Stimulated activated CD8-positive, alpha-beta memory T cell treated with anti-CD3 and anti-CD28 coated beads, Interleukin-7, amount 100 ng/mL, for 48 hours (primary cell): ENCODE measurements at regions not wholly inside any gene's neighbourhood (a gene's known extent, or its start where the extent isn't known, plus 50 kb on each side); places are given as distances from the start of the nearest gene placed in this dataset.
"Not testable (repeated sequence)": the region's sequence is repeated elsewhere in the genome, so short reads cannot be mapped to it uniquely, and the experiment has no call there.

Experiments
- DNase-seq, 2 donors: peaks; one replicate each; pipeline ENCODE4 v3.0.0-alpha.2; 2020; ENCODE audit warnings: low read depth in 1 of 2; ENCODE audit errors: extremely low read depth in 1 of 2

DNA sequence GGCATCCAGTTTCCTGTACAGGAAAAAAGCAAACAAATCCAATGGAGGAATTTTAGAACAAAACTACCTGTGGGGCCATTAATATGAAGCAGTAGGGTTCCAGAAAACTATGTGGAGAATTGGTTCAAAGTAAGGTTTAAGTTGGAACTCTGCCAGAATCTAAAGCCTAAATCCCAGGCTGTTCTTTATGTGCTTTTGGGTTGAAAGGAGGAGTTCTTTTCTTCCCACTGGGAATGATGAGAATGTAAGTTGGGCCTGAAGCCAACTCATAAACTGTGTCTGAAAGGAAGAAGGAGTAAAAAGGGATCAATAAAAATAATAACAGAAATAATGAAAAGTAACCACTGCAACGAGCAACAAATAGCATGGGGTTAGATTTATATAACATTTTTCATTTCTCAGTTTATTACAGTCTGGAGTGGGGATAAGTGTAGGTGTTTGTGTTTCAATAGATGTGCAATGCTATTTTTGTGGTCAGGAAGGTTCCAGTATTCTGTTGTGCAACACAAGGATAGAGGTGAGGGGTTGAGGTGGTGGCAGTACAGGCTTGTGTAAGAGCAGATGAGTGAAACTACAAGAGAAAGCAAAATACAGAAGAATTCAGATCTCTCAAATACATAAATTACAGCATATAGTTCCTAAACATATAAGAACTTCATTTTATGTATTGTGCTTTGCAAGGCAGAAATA is 373.6 kb downstream of the EMP1 start:
- DNase-seq: no peak

DNA sequence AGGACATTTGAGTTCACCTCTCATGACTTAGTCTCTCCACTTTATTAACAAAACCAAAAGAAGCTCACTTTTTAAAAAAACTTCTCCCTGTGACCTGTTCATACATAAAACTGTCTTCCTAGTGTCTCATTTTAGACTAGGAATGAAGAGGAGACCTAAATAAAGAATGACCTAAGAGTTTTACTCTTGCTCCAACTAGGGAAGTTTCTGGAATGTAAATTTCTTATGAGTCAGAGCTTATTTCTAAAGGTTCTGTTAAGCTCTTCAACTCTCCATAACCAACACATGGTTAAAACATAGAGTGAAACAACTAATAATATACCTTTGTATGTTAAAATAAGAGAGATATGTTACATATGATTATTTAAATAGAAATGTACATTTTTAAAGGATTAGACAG is 369.8 kb downstream of the EMP1 start:
- DNase-seq: no peak

GRCh38 chr12:13564266-13564810 is 367.8 kb downstream of the EMP1 start:
- no peak for DNase-seq

GRCh38 chr12:13563743-13564125 is 367.2 kb downstream of the EMP1 start:
- DNase-seq: no peak

DNA sequence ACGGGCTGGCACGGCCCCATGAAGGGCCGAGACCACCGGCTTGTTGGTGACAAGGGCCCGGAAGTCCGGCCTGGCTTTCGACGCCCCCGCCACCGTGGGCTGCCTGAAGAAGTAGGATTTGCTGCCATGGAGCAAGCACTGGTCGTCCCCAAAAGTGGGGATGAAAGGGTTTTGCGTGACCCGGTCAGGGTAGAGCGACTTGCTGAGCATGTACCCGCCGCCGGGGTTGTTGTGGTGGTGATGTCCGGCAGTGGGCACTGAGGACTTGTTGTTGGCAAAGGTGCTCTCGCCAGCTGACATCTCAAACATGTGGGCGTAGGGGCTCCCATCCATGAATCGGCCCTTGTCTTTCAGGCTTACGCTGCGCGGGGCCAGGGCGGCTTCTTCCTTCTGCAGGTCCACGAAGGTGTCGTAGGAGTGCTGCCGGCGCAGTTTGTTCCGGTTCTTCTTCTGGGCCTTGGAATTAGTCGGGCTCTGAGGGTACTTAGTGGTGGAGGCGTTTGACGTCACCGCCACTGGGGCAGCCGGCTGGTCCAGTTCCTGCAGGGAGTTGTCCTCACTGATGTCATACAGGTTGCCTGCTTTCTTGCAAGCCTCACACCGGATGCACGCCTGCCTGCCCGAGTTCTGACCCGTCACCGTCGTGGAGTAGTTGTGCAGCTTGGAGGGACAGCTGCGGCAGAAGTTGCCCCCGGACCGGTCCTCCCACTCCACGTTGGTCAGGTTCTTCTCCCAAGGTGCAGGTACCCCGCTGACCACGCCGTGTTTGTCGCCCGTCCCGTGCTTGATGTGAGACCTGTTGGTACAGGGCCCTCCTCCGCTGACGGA is 366.6 kb downstream of the EMP1 start:
- no peak for DNase-seq

GRCh38 chr12:13561923-13562322 is 365.4 kb downstream of the EMP1 start:
- no peak for DNase-seq

GRCh38 chr12:13559318-13559978 is 362.9 kb downstream of the EMP1 start:
- DNase-seq: no peak

DNA sequence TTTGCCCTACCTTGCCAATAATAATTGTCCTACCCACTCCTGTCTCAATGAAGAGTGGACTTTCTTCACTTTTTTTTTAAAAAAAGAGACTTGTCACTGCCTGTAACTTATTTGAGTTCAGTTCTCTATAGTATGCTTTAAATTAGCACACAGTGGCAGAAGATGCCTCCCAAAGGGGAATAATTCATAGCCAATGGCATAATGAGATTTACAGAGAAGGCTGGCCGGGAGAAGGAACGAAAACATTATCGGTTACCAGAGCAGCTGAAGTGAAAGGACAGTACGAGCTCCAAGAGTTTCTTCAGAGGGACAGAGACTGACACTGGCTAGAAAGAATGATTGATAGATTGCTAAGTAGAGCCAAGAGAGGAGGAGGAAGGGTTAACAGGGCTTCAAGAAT is 356.3 kb downstream of the EMP1 start:
- no peak for DNase-seq

DNA sequence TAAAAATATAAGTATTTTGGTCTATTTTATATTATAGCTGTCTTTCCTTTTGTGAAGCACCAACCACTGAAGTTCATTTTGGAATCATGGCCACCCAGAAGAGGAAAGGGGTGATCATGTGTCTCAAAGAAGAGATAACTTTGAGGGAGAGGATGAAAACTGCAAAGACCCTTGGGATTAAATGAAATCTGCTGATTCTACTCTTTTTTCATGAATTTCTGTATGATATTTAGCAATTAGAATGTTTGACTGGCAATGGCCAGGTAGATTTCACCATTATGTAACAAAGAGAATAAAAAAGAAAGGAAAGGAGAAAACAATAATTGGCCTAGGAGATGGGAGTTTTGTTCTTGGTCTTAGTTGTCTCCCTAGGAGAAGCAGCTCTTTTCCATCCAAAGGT is 350.8 kb downstream of the EMP1 start:
- DNase-seq: no peak

DNA sequence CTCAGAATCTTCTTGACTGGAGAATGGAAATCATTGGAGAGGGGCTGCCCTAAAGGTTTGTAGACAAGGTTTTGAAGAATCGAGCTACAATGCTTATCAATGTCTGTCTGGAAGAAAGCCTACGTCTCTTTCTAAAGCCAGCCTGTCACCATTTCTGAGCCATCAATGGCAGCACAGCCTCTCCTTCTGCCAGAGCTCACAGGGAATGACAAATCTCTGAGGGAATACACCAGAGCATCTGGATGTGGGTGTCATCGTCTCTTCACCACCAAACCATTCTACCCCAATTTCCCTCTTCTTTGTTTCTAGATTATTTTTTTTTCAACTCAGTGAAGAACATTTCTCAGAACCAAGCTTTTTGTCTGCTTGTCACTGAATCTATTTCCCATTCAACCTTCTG is 349.7 kb downstream of the EMP1 start:
- no peak for DNase-seq

DNA sequence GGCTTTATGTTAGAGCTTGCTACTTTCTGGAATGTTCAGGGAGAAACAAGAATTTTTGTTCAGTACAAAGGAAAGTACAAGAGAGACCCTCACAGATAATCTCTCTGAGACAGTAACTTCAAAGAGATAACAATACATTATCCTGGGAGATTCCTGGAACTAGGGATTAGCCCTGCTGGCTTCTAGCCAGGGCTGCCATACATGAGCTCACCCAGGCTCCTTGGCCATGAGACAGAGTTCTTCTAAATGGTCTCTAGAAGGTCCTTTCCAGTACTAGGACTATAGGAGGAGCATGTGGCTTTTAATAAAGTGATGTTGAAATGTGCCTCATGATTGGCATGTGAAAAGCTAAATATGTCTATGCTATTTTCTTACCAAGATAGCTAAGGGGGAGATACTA is 342.5 kb downstream of the EMP1 start:
- no peak for DNase-seq

DNA sequence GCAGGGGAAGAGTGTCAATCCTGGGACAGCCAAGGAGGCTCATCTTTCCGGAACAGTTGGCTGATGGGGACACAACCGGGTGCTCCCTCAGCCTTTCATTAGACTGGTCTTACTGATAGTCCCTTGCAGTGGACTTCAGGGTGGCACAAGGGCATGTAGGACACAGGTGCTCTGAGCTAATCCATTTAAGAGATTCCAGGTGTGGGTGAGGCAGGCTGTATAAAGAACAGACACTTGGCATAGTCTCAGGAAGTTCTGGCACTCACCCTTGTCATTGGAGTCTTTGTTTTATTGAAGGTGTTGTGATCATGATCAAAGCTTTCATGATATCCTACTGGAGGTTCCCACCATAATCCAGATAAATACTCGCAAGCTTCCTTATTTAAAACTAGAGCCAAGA is 341.6 kb downstream of the EMP1 start:
- no peak for DNase-seq

- no peak for DNase-seq
These were observed 341.1 kb downstream of the EMP1 start for GRCh38 chr12:13537623-13538022.

- DNase-seq: no peak
These were observed 339.8 kb downstream of the EMP1 start for GRCh38 chr12:13536219-13536910.

GRCh38 chr12:13534645-13535398 is 338.3 kb downstream of the EMP1 start:
- peak; percentile 17 to 30 for DNase-seq

- no peak for DNase-seq
These were observed 337.7 kb downstream of the EMP1 start for GRCh38 chr12:13534242-13534641.

- no peak for DNase-seq
These were observed 334.4 kb downstream of the EMP1 start for GRCh38 chr12:13530966-13531365.

GRCh38 chr12:13526185-13526921 is 329.8 kb downstream of the EMP1 start:
- not testable (repeated sequence) for DNase-seq

GRCh38 chr12:13523536-13524307 is 327.2 kb downstream of the EMP1 start:
- DNase-seq: no peak
